ENCODE measurements at regions not wholly inside any gene's neighbourhood (a gene's known extent, or its start where the extent isn't known, plus 50 kb on each side); places are given as distances from the start of the nearest gene placed in this dataset.

GRCh38 chr6:2482773-2483172, 237.4 kb upstream of the GMDS start:
- TF ChIP-seq CTCF (IDR thresholded peaks at IDR 0.05) = no peak
- no peak for TF ChIP-seq EP300 (IDR thresholded peaks at IDR 0.05)
- TF ChIP-seq POLR2A (IDR thresholded peaks at IDR 0.05) = no peak
- H3K4me1 ChIP-seq (ENCODE audit: insufficient read depth) = no peaks in the 10 kb centered on the region
- no peak overlapping the region for H3K4me3 ChIP-seq
- H3K36me3 ChIP-seq = no peaks in the 10 kb centered on the region
- WGBS, 3 donors = 78 to 83% (median 83%) methylated on average over 2 of the region's 2 CpGs
- no peak for DNase-seq
- H3K9me3 ChIP-seq = no peaks in the 10 kb centered on the region
- H3K27me3 ChIP-seq = no peaks in the 10 kb centered on the region
- intact Hi-C loops (cut with DNase I) = no loop called here
- no peak overlapping the region for H3K27ac ChIP-seq

DNA sequence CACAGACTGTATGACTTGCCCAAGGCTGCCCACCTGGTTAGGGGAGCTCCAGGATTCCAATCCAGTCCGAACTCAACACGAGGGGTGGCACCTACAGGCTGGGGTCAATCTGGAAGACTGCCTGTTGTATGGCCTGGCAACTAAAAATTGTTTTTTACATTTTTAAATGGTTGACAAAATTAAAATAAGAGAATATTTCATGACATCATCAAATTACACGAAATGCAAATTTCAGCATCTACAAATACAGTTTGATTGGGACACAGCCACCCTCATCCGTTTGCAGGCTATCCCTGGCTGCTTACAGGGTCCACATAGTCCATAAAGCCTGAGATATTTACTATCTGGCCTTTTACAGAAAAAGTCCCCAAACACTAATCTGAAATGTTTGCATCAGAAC, 235.9 kb upstream of the GMDS start:
- Histone ChIP-seq H3K36me3 (no peaks in the 10 kb centered on the region), H3K4me1 (ENCODE audit: insufficient read depth) (no peaks in the 10 kb centered on the region), H3K27me3 (no peaks in the 10 kb centered on the region), H3K9me3 (no peaks in the 10 kb centered on the region), H3K4me3 (no peak overlapping the region), H3K27ac (no peak overlapping the region)
- 90 to 95% (median 92%) methylated on average over 4 of the region's 4 CpGs for WGBS, 3 donors
- DNase-seq = no peak
- TF ChIP-seq CTCF (IDR thresholded peaks at IDR 0.05) (no peak), EP300 (IDR thresholded peaks at IDR 0.05) (no peak), POLR2A (IDR thresholded peaks at IDR 0.05) (no peak)
- intact Hi-C loops (cut with DNase I) = no loop called here

DNA sequence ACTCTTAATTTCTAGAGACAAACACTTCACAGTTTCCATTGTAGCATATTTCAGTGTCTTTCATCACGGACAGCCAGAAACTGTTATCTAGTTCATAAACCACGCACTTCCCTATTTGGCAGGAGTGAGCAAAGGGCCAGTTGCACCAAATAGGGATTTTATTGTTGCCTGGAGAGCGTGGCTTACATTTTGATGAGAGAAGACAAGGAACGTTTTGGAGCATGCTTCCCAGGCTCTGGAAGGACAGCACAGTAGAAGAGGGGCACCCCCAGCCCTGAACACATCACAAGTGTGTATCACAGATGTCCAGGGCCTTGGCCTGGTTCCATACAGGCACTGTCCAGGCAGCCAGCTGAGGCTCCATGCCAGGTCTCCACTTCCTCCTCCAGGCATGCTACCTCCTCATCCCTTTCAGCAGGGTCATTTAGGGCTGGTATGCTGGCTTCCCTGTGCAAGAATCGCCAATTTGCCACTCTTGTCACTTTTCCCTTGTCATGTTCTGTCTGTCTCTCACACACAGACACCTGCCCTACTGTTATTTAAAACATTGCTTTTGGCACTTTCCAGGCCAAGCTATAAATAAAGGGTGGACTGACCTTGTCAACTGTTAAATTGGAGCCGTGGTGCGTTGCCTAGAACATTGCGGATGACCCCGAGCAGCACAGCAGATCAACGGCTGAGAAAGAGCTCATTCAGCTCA, 235.0 kb upstream of the GMDS start:
- no peaks in the 10 kb centered on the region for H3K4me1 ChIP-seq (ENCODE audit: insufficient read depth)
- no peak overlapping the region for H3K4me3 ChIP-seq
- DNase-seq = no peak
- H3K27ac ChIP-seq = no peak overlapping the region
- intact Hi-C loops (cut with DNase I) = no loop called here
- no peaks in the 10 kb centered on the region for H3K27me3 ChIP-seq
- no peaks in the 10 kb centered on the region for H3K9me3 ChIP-seq
- WGBS, 3 donors = 43 to 55% (median 44%) methylated on average over 10 of the region's 10 CpGs
- no peaks in the 10 kb centered on the region for H3K36me3 ChIP-seq
- TF ChIP-seq EP300 (IDR thresholded peaks at IDR 0.05) (no peak), CTCF (IDR thresholded peaks at IDR 0.05) (no peak), POLR2A (IDR thresholded peaks at IDR 0.05) (no peak)

GRCh38 chr6:2478200-2478599, 232.8 kb upstream of the GMDS start:
- no peak overlapping the region for H3K4me3 ChIP-seq
- TF ChIP-seq CTCF (IDR thresholded peaks at IDR 0.05) (no peak), POLR2A (IDR thresholded peaks at IDR 0.05) (no peak), EP300 (IDR thresholded peaks at IDR 0.05) (no peak)
- DNase-seq = no peak
- no peaks in the 10 kb centered on the region for H3K27me3 ChIP-seq
- WGBS, 3 donors = 3 to 11% (median 7%) methylated on average over 9 of the region's 9 CpGs
- no peaks in the 10 kb centered on the region for H3K9me3 ChIP-seq
- H3K4me1 ChIP-seq (ENCODE audit: insufficient read depth) = no peaks in the 10 kb centered on the region
- H3K27ac ChIP-seq = no peak overlapping the region
- H3K36me3 ChIP-seq = no peaks in the 10 kb centered on the region
- intact Hi-C loops (cut with DNase I) = no loop called here
